PC-9 (cell line): ENCODE measurements at regions not wholly inside any gene's neighbourhood (a gene's known extent, or its start where the extent isn't known, plus 50 kb on each side); places are given as distances from the start of the nearest gene placed in this dataset.

Source experiments
- BruUV-seq: library from RNA; stranded (reverse); fragments of 400-500 nt; replicated peaks from 2 replicates; lab custom pipeline; 2021; lab: Mats Ljungman, UMichigan
- CTCF ChIA-PET: fragments of 300-600 bp; sonication (Branson Sonifier 250); formaldehyde crosslinking; loops from one replicate; lab custom pipeline; 2022; ENCODE audit warnings: antibody characterized with exemption; lab: Charles Lee
- POLR2A ChIA-PET: fragments of 300-600 bp; sonication (Branson Sonifier 250); formaldehyde crosslinking; loops from one replicate; lab custom pipeline; 2022; ENCODE audit warnings: antibody characterized with exemption; ENCODE audit not compliant: unreplicated experiment; lab: Charles Lee
- DNase-seq, 2 experiments: peaks; one replicate each; pipeline versions ENCODE4 v3.0.0 to v3.0.0-alpha.2; 2015 to 2022; ENCODE audit warnings: mixed read lengths in 1 of 2
- H2AFZ ChIP-seq: fragments of 200-600 bp; sonication (generic); 2 replicates; pipeline ENCODE4 v1.8.1; 2017; ENCODE audit warnings: antibody characterized with exemption
- H3F3A ChIP-seq: fragments of 200-600 bp; sonication (generic); 2 replicates; pipeline ENCODE4 v1.8.1; 2017; ENCODE audit warnings: antibody characterized with exemption, mild to moderate bottlenecking, low read depth; ENCODE audit not compliant: insufficient read depth
- H3K27ac ChIP-seq: fragments of 200-600 bp; sonication (generic); 2 replicates; pipeline ENCODE4 v1.6.1; 2016; ENCODE audit warnings: mixed run types
- H3K27me3 ChIP-seq: fragments of 200-600 bp; sonication (generic); 2 replicates; pipeline ENCODE4 v1.6.1; 2016; ENCODE audit warnings: low read depth, mixed run types; ENCODE audit not compliant: insufficient read depth
- H3K36me3 ChIP-seq: fragments of 200-600 bp; sonication (generic); 2 replicates; pipeline ENCODE4 v1.6.1; 2016; ENCODE audit warnings: low read depth, mixed run types
- H3K4me1 ChIP-seq: fragments of 200-600 bp; sonication (generic); replicated peaks from 2 replicates; pipeline ENCODE4 v1.6.1; 2016; ENCODE audit warnings: mixed run types; ENCODE audit not compliant: insufficient read depth
- H3K4me2 ChIP-seq: fragments of 200-600 bp; sonication (generic); 2 replicates; pipeline ENCODE4 v1.6.1; 2017; ENCODE audit warnings: mixed run types
- H3K4me3 ChIP-seq: fragments of 200-600 bp; sonication (generic); 2 replicates; pipeline ENCODE4 v1.6.1; 2016; ENCODE audit warnings: mixed run types
- H3K79me2 ChIP-seq: fragments of 200-600 bp; sonication (generic); 2 replicates; pipeline ENCODE4 v1.6.1; 2017; ENCODE audit warnings: low read depth, mixed run types
- H3K9me2 ChIP-seq: fragments of 200-600 bp; sonication (generic); 2 replicates; pipeline ENCODE4 v1.8.1; 2017; ENCODE audit warnings: mild to moderate bottlenecking; ENCODE audit not compliant: insufficient read depth
- H3K9me3 ChIP-seq: fragments of 200-600 bp; sonication (generic); 2 replicates; pipeline ENCODE4 v1.8.1; 2016; ENCODE audit warnings: low read depth; ENCODE audit not compliant: insufficient read depth
- H4K20me1 ChIP-seq: fragments of 200-600 bp; sonication (generic); 2 replicates; pipeline ENCODE4 v1.8.1; 2017; ENCODE audit not compliant: insufficient read depth
- EZH2 ChIP-seq: fragments of 200-600 bp; sonication (generic); IDR thresholded peaks from 2 replicates; pipeline ENCODE4 v1.8.0; 2017; ENCODE audit warnings: antibody characterized with exemption, low read depth
- intact Hi-C: fragments of 100-400 bp; cut with micrococcal nuclease; formaldehyde crosslinking; loops from one replicate; pipeline ENCODE4 v1.10.0; 2022; ENCODE audit not compliant: unreplicated experiment
- TF ChIP-seq, protein P1 (sequence below): fragments of 200-600 bp; sonication (generic); conservative IDR thresholded peaks from 2 replicates; pipeline ENCODE4 v1.6.1; 2017; ENCODE audit warnings: mixed run types, antibody characterized with exemption, mild to moderate bottlenecking, moderate library complexity

GRCh38 chr10:130910848-130911247 is 400.7 kb downstream of the TCERG1L start:
- H3K27me3 ChIP-seq = peaks cover 11% of the 10 kb centered on the region
- H3K4me2 ChIP-seq = no peak overlapping the region
- ChIA-PET CTCF (no interaction called here), POLR2A (no interaction called here)
- no peak for TF ChIP-seq EZH2
- TF ChIP-seq, protein P1, sequence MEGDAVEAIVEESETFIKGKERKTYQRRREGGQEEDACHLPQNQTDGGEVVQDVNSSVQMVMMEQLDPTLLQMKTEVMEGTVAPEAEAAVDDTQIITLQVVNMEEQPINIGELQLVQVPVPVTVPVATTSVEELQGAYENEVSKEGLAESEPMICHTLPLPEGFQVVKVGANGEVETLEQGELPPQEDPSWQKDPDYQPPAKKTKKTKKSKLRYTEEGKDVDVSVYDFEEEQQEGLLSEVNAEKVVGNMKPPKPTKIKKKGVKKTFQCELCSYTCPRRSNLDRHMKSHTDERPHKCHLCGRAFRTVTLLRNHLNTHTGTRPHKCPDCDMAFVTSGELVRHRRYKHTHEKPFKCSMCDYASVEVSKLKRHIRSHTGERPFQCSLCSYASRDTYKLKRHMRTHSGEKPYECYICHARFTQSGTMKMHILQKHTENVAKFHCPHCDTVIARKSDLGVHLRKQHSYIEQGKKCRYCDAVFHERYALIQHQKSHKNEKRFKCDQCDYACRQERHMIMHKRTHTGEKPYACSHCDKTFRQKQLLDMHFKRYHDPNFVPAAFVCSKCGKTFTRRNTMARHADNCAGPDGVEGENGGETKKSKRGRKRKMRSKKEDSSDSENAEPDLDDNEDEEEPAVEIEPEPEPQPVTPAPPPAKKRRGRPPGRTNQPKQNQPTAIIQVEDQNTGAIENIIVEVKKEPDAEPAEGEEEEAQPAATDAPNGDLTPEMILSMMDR = no peak
- H3K27ac ChIP-seq = no peak overlapping the region
- no peak overlapping the region for H3K4me3 ChIP-seq
- no peaks in the 10 kb centered on the region for H3K9me2 ChIP-seq
- DNase-seq = no peak
- H3K4me1 ChIP-seq = no peaks in the 10 kb centered on the region
- no TSS peak for BruUV-seq
- H3F3A ChIP-seq = no peaks in the 10 kb centered on the region
- H3K79me2 ChIP-seq = no peaks in the 10 kb centered on the region
- H4K20me1 ChIP-seq = no peaks in the 10 kb centered on the region
- H3K36me3 ChIP-seq = no peaks in the 10 kb centered on the region
- intact Hi-C loops = no loop called here
- H2AFZ ChIP-seq = no peak overlapping the region
- H3K9me3 ChIP-seq = no peaks in the 10 kb centered on the region

DNA sequence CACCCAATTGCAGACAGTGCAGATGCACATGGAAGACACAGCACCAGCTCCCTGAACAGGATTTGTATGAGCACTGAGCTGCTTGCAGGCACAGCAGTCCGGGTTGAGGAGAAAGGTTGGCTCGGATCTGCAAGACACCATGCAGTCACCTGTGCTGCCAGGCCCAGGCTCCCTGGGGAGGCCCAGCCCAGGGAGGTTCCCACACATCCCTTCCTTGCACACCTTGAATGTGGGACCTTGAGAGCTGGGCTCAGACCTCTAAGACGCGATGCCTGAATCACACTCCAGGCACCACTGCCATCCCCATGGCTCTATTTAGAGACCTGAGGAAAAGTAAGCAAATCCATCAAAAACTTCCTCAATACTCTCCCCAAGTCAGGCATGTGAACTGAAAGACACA is 397.7 kb downstream of the TCERG1L start:
- Histone ChIP-seq H3K9me2 (no peaks in the 10 kb centered on the region), H3K36me3 (no peaks in the 10 kb centered on the region), H3K27ac (no peak overlapping the region), H3K4me2 (no peak overlapping the region), H3K9me3 (no peaks in the 10 kb centered on the region), H3F3A (no peaks in the 10 kb centered on the region), H4K20me1 (no peaks in the 10 kb centered on the region), H3K27me3 (0 out of 2 replicates have a peak, but pooled peaks cover 8% of the 10 kb centered on the region), H3K79me2 (no peaks in the 10 kb centered on the region), H3K4me1 (no peaks in the 10 kb centered on the region), H2AFZ (no peak overlapping the region), H3K4me3 (no peak overlapping the region)
- BruUV-seq = no TSS peak
- POLR2A ChIA-PET = no interaction called here
- CTCF ChIA-PET = no interaction called here
- TF ChIP-seq, protein P1 = no peak
- TF ChIP-seq EZH2 = no peak
- intact Hi-C loops = no loop called here
- no peak for DNase-seq

DNA sequence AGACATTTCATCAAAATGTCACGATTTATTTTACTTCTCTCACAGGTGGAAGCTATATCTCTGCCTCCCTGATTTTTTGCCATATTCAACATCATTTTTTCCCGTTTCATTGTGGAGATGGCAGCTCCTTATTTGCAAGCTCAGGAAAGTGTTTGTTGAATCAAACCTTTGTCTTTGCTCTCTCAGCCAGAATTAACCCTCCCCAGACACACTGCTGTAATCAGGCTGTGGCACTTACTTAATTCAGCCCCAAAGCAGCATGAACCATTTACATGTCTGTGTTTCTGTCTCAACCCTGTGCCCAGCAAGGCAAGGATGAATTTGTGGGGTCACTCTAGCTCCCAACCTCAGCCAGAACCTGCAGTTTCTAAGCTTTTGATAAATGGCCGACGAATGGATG is 397.2 kb downstream of the TCERG1L start:
- Histone ChIP-seq H3K4me2 (no peak overlapping the region), H3K27me3 (0 out of 2 replicates have a peak, but pooled peaks cover 8% of the 10 kb centered on the region), H3K4me3 (no peak overlapping the region), H3F3A (no peaks in the 10 kb centered on the region), H3K36me3 (no peaks in the 10 kb centered on the region), H3K27ac (no peak overlapping the region), H2AFZ (no peak overlapping the region), H3K9me3 (no peaks in the 10 kb centered on the region), H3K4me1 (no peaks in the 10 kb centered on the region), H3K9me2 (no peaks in the 10 kb centered on the region), H3K79me2 (no peaks in the 10 kb centered on the region), H4K20me1 (no peaks in the 10 kb centered on the region)
- no TSS peak for BruUV-seq
- intact Hi-C loops = no loop called here
- ChIA-PET CTCF (no interaction called here), POLR2A (no interaction called here)
- TF ChIP-seq, protein P1 = no peak
- TF ChIP-seq EZH2 = no peak
- no peak for DNase-seq
